ENCODE measurements at regions not wholly inside any gene's neighbourhood (a gene's known extent, or its start where the extent isn't known, plus 50 kb on each side); places are given as distances from the start of the nearest gene placed in this dataset.

DNA sequence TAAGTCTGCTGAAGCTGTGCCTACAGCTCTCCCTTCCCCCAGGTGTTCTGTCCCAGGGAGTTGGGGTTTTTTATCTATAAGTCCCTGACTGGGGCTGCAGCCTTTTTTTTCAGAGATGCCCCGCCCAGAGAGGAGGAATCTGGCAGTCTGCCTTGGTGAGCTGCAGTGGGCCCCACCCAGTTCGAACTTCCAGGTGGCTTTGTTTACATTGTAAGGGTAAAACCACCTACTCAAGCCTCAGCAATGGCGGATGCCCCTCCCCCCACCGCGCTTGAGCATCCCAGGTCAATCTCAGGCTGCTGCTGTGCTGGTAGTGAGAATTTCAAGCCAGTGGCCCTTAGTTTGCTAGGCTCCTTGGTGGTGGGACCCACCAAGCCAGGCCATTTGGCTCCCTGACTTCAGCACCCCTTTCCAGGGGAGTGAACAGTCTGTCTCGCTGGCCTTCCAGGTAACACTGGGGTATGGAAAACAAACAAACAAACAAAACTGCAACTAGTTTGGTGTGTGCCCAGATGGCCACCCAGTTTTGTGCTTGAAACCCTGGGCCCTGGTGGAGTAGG lies 189.4 kb downstream of the MFSD1 start:
- no peaks in the 10 kb centered on the region for H3K4me1 ChIP-seq (ENCODE audit: control insufficient read depth in 1 of 2, insufficient read depth in 1 of 2, low read depth in 1 of 2, low read length in 1 of 2)
- TF ChIP-seq, protein P1, sequence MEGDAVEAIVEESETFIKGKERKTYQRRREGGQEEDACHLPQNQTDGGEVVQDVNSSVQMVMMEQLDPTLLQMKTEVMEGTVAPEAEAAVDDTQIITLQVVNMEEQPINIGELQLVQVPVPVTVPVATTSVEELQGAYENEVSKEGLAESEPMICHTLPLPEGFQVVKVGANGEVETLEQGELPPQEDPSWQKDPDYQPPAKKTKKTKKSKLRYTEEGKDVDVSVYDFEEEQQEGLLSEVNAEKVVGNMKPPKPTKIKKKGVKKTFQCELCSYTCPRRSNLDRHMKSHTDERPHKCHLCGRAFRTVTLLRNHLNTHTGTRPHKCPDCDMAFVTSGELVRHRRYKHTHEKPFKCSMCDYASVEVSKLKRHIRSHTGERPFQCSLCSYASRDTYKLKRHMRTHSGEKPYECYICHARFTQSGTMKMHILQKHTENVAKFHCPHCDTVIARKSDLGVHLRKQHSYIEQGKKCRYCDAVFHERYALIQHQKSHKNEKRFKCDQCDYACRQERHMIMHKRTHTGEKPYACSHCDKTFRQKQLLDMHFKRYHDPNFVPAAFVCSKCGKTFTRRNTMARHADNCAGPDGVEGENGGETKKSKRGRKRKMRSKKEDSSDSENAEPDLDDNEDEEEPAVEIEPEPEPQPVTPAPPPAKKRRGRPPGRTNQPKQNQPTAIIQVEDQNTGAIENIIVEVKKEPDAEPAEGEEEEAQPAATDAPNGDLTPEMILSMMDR (IDR thresholded peaks at IDR 0.05) = no peak
- H3K4me3 ChIP-seq (ENCODE audit: low read depth in 1 of 2, low read length in 1 of 2) = no peak overlapping the region
- H3K27me3 ChIP-seq = no peaks in the 10 kb centered on the region
- no peaks in the 10 kb centered on the region for H3K9me3 ChIP-seq
- no peaks in the 10 kb centered on the region for H3K36me3 ChIP-seq
- no peak overlapping the region for H3K27ac ChIP-seq

DNA sequence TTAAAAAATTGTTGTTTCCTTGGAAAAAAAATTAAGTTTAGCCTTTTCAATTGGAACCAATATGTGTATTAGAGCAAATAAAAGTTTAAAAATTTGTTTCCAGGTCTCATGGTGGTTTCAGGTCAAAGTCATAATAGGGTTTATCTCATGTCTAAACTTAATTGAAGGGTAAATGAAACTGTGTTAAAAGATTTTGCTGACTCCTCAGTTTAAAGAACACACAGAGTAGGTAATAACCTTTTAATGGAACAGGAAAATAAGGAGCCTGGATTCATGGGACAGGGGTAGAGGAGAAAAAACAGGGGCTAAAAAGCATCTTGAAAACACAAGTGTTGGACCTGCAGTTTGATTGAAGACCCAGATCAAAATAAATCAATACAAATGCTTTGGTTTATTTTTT lies 190.6 kb downstream of the MFSD1 start:
- H3K36me3 ChIP-seq = no peaks in the 10 kb centered on the region
- H3K4me1 ChIP-seq (ENCODE audit: control insufficient read depth in 1 of 2, insufficient read depth in 1 of 2, low read depth in 1 of 2, low read length in 1 of 2) = no peaks in the 10 kb centered on the region
- H3K27ac ChIP-seq = no peak overlapping the region
- no peaks in the 10 kb centered on the region for H3K27me3 ChIP-seq
- TF ChIP-seq, protein P1 (IDR thresholded peaks at IDR 0.05) = no peak
- no peaks in the 10 kb centered on the region for H3K9me3 ChIP-seq
- H3K4me3 ChIP-seq (ENCODE audit: low read depth in 1 of 2, low read length in 1 of 2) = no peak overlapping the region

DNA sequence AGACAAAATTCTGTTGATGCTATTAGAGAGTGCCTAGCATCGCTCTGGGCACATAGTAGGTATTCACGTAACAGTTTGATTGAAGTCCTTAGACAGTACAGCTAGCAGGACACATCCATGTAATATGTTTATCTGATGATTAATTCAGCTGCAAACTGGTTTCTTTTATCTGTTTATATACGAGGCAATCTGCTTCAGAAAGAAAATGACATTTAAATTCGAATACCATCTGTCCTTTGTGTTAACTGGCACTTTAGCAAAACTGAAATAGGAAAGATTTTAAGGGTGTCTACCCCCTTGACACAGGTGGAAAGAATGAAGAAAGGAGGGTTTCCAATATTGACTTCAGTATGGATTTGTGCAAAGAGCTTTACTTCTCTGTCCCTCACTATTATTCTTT lies 192.5 kb downstream of the MFSD1 start:
- Histone ChIP-seq H3K4me3 (ENCODE audit: low read depth in 1 of 2, low read length in 1 of 2) (no peak overlapping the region), H3K27ac (no peak overlapping the region), H3K9me3 (no peaks in the 10 kb centered on the region), H3K36me3 (no peaks in the 10 kb centered on the region), H3K4me1 (ENCODE audit: control insufficient read depth in 1 of 2, insufficient read depth in 1 of 2, low read depth in 1 of 2, low read length in 1 of 2) (no peaks in the 10 kb centered on the region), H3K27me3 (no peaks in the 10 kb centered on the region)
- TF ChIP-seq, protein P1 (IDR thresholded peaks at IDR 0.05) = no peak

DNA sequence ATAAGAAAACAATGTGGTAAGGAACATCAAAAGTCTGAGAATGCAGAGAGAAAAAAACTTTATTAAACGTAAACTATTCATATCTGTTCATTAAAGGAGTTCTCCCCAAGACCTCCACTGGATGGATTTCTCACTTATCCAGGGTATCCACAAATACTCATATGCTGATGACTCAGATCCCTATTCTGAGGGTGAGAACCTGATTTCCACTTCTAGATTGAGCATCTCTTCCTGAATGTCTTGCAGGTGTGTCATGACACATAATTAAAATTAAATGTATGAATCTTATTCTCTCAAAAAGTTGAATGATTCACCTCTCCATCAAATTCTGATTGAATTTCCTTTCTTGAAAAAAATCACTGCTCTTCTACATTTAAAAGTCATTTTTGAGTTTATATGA lies 199.9 kb downstream of the MFSD1 start:
- Histone ChIP-seq H3K4me1 (ENCODE audit: control insufficient read depth in 1 of 2, insufficient read depth in 1 of 2, low read depth in 1 of 2, low read length in 1 of 2) (no peaks in the 10 kb centered on the region), H3K27ac (no peak overlapping the region)
- TF ChIP-seq, protein P1 (IDR thresholded peaks at IDR 0.05) = no peak

DNA sequence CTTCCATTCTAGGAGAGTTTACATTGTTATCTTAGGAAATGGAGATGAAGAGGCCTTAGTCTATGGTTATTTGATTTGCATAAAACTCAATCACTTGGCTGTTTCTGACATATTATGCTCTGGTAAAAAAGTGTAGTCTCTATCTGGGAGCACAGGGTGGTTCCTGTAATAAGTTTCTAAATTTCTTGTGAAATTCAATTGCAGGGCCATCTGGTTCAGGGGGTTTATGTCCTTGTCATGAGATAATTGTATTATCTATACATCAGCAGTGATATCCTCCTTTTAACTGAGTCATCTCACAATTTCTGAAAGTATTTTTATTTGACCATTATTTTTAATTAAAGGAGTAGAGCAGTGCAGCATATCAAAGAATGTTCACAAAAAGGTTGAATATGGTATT lies 203.3 kb downstream of the MFSD1 start:
- Histone ChIP-seq H3K4me1 (ENCODE audit: control insufficient read depth in 1 of 2, insufficient read depth in 1 of 2, low read depth in 1 of 2, low read length in 1 of 2) (no peaks in the 10 kb centered on the region), H3K4me3 (ENCODE audit: low read depth in 1 of 2, low read length in 1 of 2) (no peak overlapping the region), H3K27ac (no peak overlapping the region), H3K36me3 (no peaks in the 10 kb centered on the region), H3K9me3 (no peaks in the 10 kb centered on the region), H3K27me3 (no peaks in the 10 kb centered on the region)
- TF ChIP-seq, protein P1 (IDR thresholded peaks at IDR 0.05) = no peak

More for the DNA sequence above, 199.9 kb downstream of the MFSD1 start:
- no peaks in the 10 kb centered on the region for H3K27me3 ChIP-seq
- H3K9me3 ChIP-seq = no peaks in the 10 kb centered on the region
- H3K36me3 ChIP-seq = no peaks in the 10 kb centered on the region
- H3K4me3 ChIP-seq (ENCODE audit: low read depth in 1 of 2, low read length in 1 of 2) = no peak overlapping the region

DNA sequence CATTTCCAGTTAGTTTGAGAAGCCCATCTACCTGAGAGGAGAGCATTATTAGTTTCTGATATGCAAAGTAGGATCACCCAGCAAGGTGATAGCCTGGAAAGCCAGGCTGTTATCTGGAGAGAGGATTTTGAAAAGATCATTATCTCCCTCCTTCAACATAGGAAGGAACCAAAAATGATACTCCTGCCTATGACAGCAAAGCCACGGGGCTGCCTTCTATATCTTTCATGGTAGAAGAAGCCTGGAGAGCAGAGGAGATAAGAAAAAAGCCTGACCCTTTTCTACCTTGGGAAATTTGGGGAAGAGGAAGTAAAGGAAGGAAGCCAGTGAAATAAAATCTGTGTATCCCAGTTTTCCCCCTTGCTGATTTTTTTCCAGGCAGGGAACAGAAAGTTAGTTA lies 205.5 kb downstream of the MFSD1 start:
- Histone ChIP-seq H3K4me3 (ENCODE audit: low read depth in 1 of 2, low read length in 1 of 2) (no peak overlapping the region), H3K27ac (no peak overlapping the region), H3K9me3 (no peaks in the 10 kb centered on the region), H3K36me3 (no peaks in the 10 kb centered on the region), H3K27me3 (no peaks in the 10 kb centered on the region), H3K4me1 (ENCODE audit: control insufficient read depth in 1 of 2, insufficient read depth in 1 of 2, low read depth in 1 of 2, low read length in 1 of 2) (no peaks in the 10 kb centered on the region)
- TF ChIP-seq, protein P1 (IDR thresholded peaks at IDR 0.05) = no peak

Measured in neutrophil (primary cell).